ENCODE measurements at regions not wholly inside any gene's neighbourhood (a gene's known extent, or its start where the extent isn't known, plus 50 kb on each side); places are given as distances from the start of the nearest gene placed in this dataset.

- POLR2A ChIA-PET = no interaction called here
Measured at GRCh38 chr22:22178355-22178965, 66.1 kb upstream of the VPREB1 start.

More at GRCh38 chr22:22178355-22178965, 66.1 kb upstream of the VPREB1 start:
- no peaks in the 10 kb centered on the region for H3K9me3 ChIP-seq (ENCODE audit: control insufficient read depth in 1 of 2, insufficient read depth in 1 of 2, low read depth in 1 of 2, low read length in 2 of 2)
- H3K9me2 ChIP-seq (ENCODE audit: insufficient read depth) = no peaks in the 10 kb centered on the region
- TF ChIP-seq EZH2phosphoT487 (IDR thresholded peaks at IDR 0.05; ENCODE audit: borderline replicate concordance) = no peak
- TF ChIP-seq SIN3A (IDR thresholded peaks at IDR 0.05; ENCODE audit: low read depth) = no peak
- TF ChIP-seq CBX3 (IDR thresholded peaks at IDR 0.05; ENCODE audit: low read depth) = no peak
- TF ChIP-seq, protein P1, sequence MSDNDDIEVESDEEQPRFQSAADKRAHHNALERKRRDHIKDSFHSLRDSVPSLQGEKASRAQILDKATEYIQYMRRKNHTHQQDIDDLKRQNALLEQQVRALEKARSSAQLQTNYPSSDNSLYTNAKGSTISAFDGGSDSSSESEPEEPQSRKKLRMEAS (IDR thresholded peaks at IDR 0.05) = no peak
- TF ChIP-seq EGR1 (IDR thresholded peaks at IDR 0.05; ENCODE audit: low read depth) = no peak
- no peak for TF ChIP-seq CTCF (IDR thresholded peaks at IDR 0.05 in 2 of 3, conservative IDR thresholded peaks at IDR 0.05 in 1 of 3; ENCODE audit: borderline replicate concordance in 1 of 3, insufficient read depth in 1 of 3, low read depth in 2 of 3, low read length in 2 of 3)
- no peak for TF ChIP-seq FOSL1 (IDR thresholded peaks at IDR 0.05; ENCODE audit: low read depth)
- TF ChIP-seq, protein P2, sequence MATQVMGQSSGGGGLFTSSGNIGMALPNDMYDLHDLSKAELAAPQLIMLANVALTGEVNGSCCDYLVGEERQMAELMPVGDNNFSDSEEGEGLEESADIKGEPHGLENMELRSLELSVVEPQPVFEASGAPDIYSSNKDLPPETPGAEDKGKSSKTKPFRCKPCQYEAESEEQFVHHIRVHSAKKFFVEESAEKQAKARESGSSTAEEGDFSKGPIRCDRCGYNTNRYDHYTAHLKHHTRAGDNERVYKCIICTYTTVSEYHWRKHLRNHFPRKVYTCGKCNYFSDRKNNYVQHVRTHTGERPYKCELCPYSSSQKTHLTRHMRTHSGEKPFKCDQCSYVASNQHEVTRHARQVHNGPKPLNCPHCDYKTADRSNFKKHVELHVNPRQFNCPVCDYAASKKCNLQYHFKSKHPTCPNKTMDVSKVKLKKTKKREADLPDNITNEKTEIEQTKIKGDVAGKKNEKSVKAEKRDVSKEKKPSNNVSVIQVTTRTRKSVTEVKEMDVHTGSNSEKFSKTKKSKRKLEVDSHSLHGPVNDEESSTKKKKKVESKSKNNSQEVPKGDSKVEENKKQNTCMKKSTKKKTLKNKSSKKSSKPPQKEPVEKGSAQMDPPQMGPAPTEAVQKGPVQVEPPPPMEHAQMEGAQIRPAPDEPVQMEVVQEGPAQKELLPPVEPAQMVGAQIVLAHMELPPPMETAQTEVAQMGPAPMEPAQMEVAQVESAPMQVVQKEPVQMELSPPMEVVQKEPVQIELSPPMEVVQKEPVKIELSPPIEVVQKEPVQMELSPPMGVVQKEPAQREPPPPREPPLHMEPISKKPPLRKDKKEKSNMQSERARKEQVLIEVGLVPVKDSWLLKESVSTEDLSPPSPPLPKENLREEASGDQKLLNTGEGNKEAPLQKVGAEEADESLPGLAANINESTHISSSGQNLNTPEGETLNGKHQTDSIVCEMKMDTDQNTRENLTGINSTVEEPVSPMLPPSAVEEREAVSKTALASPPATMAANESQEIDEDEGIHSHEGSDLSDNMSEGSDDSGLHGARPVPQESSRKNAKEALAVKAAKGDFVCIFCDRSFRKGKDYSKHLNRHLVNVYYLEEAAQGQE (IDR thresholded peaks at IDR 0.05; ENCODE audit: low read depth) = no peak
- no peak overlapping the region for H3K9ac ChIP-seq (ENCODE audit: low read length)
- H3K27ac ChIP-seq (ENCODE audit: low read depth, low read length) = no peak overlapping the region
- intact Hi-C loops (cut with micrococcal nuclease) = no loop called here
- no peaks in the 10 kb centered on the region for H3K4me1 ChIP-seq (ENCODE audit: control insufficient read depth in 1 of 2, insufficient read depth in 2 of 2, low read length in 2 of 2)
- CTCF ChIA-PET = interaction anchor here (0.7 to 1.2 kb wide), 2 partner anchors 21 to 118 kb away, joined by 3 read pairs; no protein-coding TSS in a partner anchor
- H3K79me2 ChIP-seq (ENCODE audit: insufficient read depth, low read length) = no peaks in the 10 kb centered on the region
- H2AFZ ChIP-seq (ENCODE audit: low read depth, low read length, poor library complexity, severe bottlenecking) = no peak overlapping the region
- RAD21 ChIA-PET (ENCODE audit: low non-redundant PET in 1 of 2, low total read pairs in 2 of 2, uncharacterized antibody in 2 of 2, unreplicated experiment in 2 of 2) = no interaction called here
- no peak for DNase-seq (ENCODE audit: low read depth, low spot score)
- no peaks in the 10 kb centered on the region for H3K36me3 ChIP-seq (ENCODE audit: control insufficient read depth in 1 of 2, insufficient read depth in 2 of 2, low read length in 2 of 2)
- no peak overlapping the region for H3K4me3 ChIP-seq (replicated peaks in 1 of 2; ENCODE audit: low read depth in 1 of 2, low read length in 2 of 2)
- no peak overlapping the region for H3K4me2 ChIP-seq (ENCODE audit: low read length)
- H3K27me3 ChIP-seq (ENCODE audit: insufficient read depth, low read length) = peaks cover 23% of the 10 kb centered on the region; the same call in 1 of the 2 replicates
- no peaks in the 10 kb centered on the region for H4K20me1 ChIP-seq (ENCODE audit: insufficient read depth)
- no peak for ATAC-seq
- no TSS peak for BruUV-seq (replicated peaks)
